Liver (tissue), 3 donors: ENCODE measurements at regions not wholly inside any gene's neighbourhood (a gene's known extent, or its start where the extent isn't known, plus 50 kb on each side); places are given as distances from the start of the nearest gene placed in this dataset.

Source experiments
- EGR1 ChIP-seq, 2 donors: IDR thresholded peaks; 2 replicates each; pipeline ENCODE4 v1.6.1; 2016 to 2018; ENCODE audit warnings: antibody characterized with exemption in 2 of 2, low read depth in 2 of 2
- JUND ChIP-seq, 2 donors: IDR thresholded peaks; 2 replicates each; pipeline ENCODE4 v1.6.1; 2016; ENCODE audit warnings: antibody characterized with exemption in 2 of 2
- RAD21 ChIP-seq, 2 donors: IDR thresholded peaks; 2 replicates each; pipeline ENCODE4 v1.6.1; 2016; ENCODE audit warnings: antibody characterized with exemption in 2 of 2, mild to moderate bottlenecking in 2 of 2
- SP1 ChIP-seq: IDR thresholded peaks from 2 replicates; pipeline ENCODE4 v1.6.1; 2018; ENCODE audit warnings: antibody characterized with exemption, mild to moderate bottlenecking
- TAF1 ChIP-seq: conservative IDR thresholded peaks from 2 replicates; pipeline ENCODE4 v1.6.1; 2016; ENCODE audit warnings: antibody characterized with exemption, mild to moderate bottlenecking
- TF ChIP-seq, protein P1 (sequence below): fragments of 150-350 bp; IDR thresholded peaks from 2 replicates; pipeline ENCODE4 v1.5.1; 2017; ENCODE audit warnings: improper control_type of control experiment, low read depth, low read length; ENCODE audit not compliant: missing input control
- TF ChIP-seq, protein P2 (sequence below): IDR thresholded peaks from 2 replicates; pipeline ENCODE4 v1.6.1; 2016; ENCODE audit warnings: antibody characterized with exemption
- donor health status: healthy.
- donor health status: healthy.

DNA sequence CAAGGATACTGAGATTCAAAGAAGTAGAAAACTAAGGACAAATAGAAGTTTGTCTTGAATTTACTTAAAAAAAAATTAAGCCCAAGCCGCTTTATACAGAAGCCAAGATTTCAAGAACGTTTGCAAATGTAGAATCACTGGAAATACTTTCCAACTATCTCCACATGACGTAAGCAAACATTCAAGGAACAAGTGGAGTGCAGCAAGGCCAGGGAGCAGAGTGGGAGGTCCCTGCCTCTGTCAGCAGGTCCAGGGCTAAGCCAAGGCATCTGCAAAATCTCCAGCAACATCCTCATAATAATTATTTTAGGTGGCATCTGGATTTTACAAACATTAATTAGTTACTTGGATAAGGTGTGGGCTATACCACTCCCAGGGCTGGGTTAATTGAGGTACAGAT lies 60.1 kb upstream of the AKIRIN2 start:
- TF ChIP-seq, protein P1, sequence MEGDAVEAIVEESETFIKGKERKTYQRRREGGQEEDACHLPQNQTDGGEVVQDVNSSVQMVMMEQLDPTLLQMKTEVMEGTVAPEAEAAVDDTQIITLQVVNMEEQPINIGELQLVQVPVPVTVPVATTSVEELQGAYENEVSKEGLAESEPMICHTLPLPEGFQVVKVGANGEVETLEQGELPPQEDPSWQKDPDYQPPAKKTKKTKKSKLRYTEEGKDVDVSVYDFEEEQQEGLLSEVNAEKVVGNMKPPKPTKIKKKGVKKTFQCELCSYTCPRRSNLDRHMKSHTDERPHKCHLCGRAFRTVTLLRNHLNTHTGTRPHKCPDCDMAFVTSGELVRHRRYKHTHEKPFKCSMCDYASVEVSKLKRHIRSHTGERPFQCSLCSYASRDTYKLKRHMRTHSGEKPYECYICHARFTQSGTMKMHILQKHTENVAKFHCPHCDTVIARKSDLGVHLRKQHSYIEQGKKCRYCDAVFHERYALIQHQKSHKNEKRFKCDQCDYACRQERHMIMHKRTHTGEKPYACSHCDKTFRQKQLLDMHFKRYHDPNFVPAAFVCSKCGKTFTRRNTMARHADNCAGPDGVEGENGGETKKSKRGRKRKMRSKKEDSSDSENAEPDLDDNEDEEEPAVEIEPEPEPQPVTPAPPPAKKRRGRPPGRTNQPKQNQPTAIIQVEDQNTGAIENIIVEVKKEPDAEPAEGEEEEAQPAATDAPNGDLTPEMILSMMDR = no peak
- no peak for TF ChIP-seq TAF1
- TF ChIP-seq, protein P2, sequence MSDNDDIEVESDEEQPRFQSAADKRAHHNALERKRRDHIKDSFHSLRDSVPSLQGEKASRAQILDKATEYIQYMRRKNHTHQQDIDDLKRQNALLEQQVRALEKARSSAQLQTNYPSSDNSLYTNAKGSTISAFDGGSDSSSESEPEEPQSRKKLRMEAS = no peak
- no peak for TF ChIP-seq RAD21 (IDR thresholded peaks at IDR 0.05)
- no peak for TF ChIP-seq EGR1 (IDR thresholded peaks at IDR 0.05; ENCODE audit: low read depth in 2 of 2)
- no peak for TF ChIP-seq SP1
- TF ChIP-seq JUND (IDR thresholded peaks at IDR 0.05) = no peak
